ENCODE measurements at regions not wholly inside any gene's neighbourhood (a gene's known extent, or its start where the extent isn't known, plus 50 kb on each side); places are given as distances from the start of the nearest gene placed in this dataset.

- TF ChIP-seq POLR2A (IDR thresholded peaks at IDR 0.05): no peak
- no peak for TF ChIP-seq CTCF (IDR thresholded peaks at IDR 0.05)
These were observed 118.1 kb upstream of the OR4E1 start for GRCh38 chr14:21791749-21792148.

All from adrenal gland (tissue), 5 donors.